B cell (primary cell): ENCODE measurements at regions not wholly inside any gene's neighbourhood (a gene's known extent, or its start where the extent isn't known, plus 50 kb on each side); places are given as distances from the start of the nearest gene placed in this dataset.

Source experiments
- ATAC-seq: fragments of 200-7000 bp; cut with Tn5 transposase; one replicate; pipeline ENCODE4 v1.10.0; 2021; ENCODE audit warnings: low read depth, mild to moderate bottlenecking, moderate number of reproducible peaks, moderate library complexity
- CTCF ChIA-PET: fragments of 350-600 bp; sonication (Branson Sonifier 250); formaldehyde crosslinking; loops from one replicate; lab custom pipeline; 2021; ENCODE audit warnings: antibody characterized with exemption, inconsistent platforms; lab: Charles Lee
- POLR2A ChIA-PET: fragments of 350-600 bp; sonication (Branson Sonifier 250); formaldehyde crosslinking; loops from one replicate; lab custom pipeline; 2021; ENCODE audit warnings: antibody characterized with exemption; lab: Charles Lee
- DNase-seq: peaks from one replicate; pipeline ENCODE4 v3.0.0; 2013
- H2AFZ ChIP-seq: 2 replicates; pipeline ENCODE4 v1.6.1; 2012; ENCODE audit warnings: mild to moderate bottlenecking, low read depth, low read length; ENCODE audit not compliant: insufficient read depth, poor library complexity, severe bottlenecking
- H3K27ac ChIP-seq, 2 donors: 1 replicate in 1 of 2; 2 replicates in 1 of 2; pipeline ENCODE4 v1.5.1; 2012 to 2013; ENCODE audit warnings: low read length in 2 of 2, mild to moderate bottlenecking in 2 of 2, moderate library complexity in 1 of 2
- H3K27me3 ChIP-seq, 4 experiments: fragments of 200-600 bp in 1 of 4; sonication (generic) in 1 of 4; replicated peaks in 1 of 4; 1 replicate in 2 of 4; 2 replicates in 2 of 4; pipeline versions ENCODE4 v1.6.1 to v1.7.0; 2013 to 2016; ENCODE audit warnings: low read length in 3 of 4, mild to moderate bottlenecking in 2 of 4, mixed read lengths in 1 of 4, moderate library complexity in 1 of 4; ENCODE audit not compliant: insufficient read depth in 4 of 4, control insufficient read depth in 3 of 4; ENCODE audit errors: control extremely low read depth in 1 of 4
- H3K36me3 ChIP-seq, 2 experiments: replicated peaks in 1 of 2; 1 replicate in 1 of 2; 2 replicates in 1 of 2; pipeline versions ENCODE4 v1.6.1 to v1.7.1; 2013; ENCODE audit warnings: low read length in 1 of 2; ENCODE audit not compliant: insufficient read depth in 2 of 2, control insufficient read depth in 1 of 2; ENCODE audit errors: control extremely low read depth in 1 of 2, extremely low read depth in 1 of 2
- H3K4me1 ChIP-seq, 2 donors: fragments of 200-600 bp in 1 of 2; sonication (generic) in 1 of 2; 1 replicate in 1 of 2; 2 replicates in 1 of 2; pipeline versions ENCODE4 v1.5.1 to v1.6.1; 2013 to 2017; ENCODE audit warnings: low read length in 2 of 2; ENCODE audit not compliant: control insufficient read depth in 2 of 2, insufficient read depth in 2 of 2
- H3K4me2 ChIP-seq: replicated peaks from 2 replicates; pipeline ENCODE3; 2012; ENCODE audit warnings: mild to moderate bottlenecking, low read depth, low read length; ENCODE audit not compliant: poor library complexity, severe bottlenecking
- H3K4me3 ChIP-seq, 5 experiments: fragments of 200-600 bp in 1 of 5; sonication (generic) in 1 of 5; 1 replicate in 3 of 5; 2 replicates in 2 of 5; pipeline versions ENCODE4 v1.5.1 to v1.7.0; 2011 to 2016; ENCODE audit warnings: low read length in 4 of 5, mild to moderate bottlenecking in 4 of 5, low read depth in 2 of 5, control low read depth in 1 of 5, moderate library complexity in 1 of 5; ENCODE audit not compliant: insufficient read depth in 1 of 5; ENCODE audit errors: control extremely low read depth in 1 of 5, extremely low read depth in 1 of 5
- H3K79me2 ChIP-seq: fragments of 200-600 bp; sonication (generic); one replicate; pipeline ENCODE4 v1.6.0; 2016; ENCODE audit warnings: low read length; ENCODE audit not compliant: control insufficient read depth, insufficient read depth
- H3K9ac ChIP-seq: fragments of 200-600 bp; sonication (generic); 2 replicates; pipeline ENCODE4 v1.6.1; 2017; ENCODE audit warnings: mild to moderate bottlenecking, low read length, moderate library complexity
- H3K9me3 ChIP-seq, 3 donors: one replicate each; pipeline versions ENCODE4 v1.6.1 to v1.7.1; 2013; ENCODE audit warnings: low read length in 2 of 3; ENCODE audit not compliant: control insufficient read depth in 2 of 3, insufficient read depth in 1 of 3; ENCODE audit errors: control extremely low read depth in 1 of 3
- H4K20me1 ChIP-seq: 2 replicates; pipeline ENCODE4 v1.6.0; 2012; ENCODE audit warnings: mild to moderate bottlenecking, low read length; ENCODE audit not compliant: insufficient read depth, control insufficient read depth, poor library complexity, severe bottlenecking
- H3K27ac Mint-ChIP-seq: one replicate; pipeline ENCODE4 v1.8.0; 2021; ENCODE audit warnings: mixed read lengths
- H3K27me3 Mint-ChIP-seq: one replicate; pipeline ENCODE4 v1.8.0; 2021; ENCODE audit warnings: mixed read lengths
- H3K4me1 Mint-ChIP-seq: one replicate; pipeline ENCODE4 v1.8.0; 2021; ENCODE audit warnings: mixed read lengths
- H3K4me3 Mint-ChIP-seq: one replicate; pipeline ENCODE4 v1.8.0; 2021; ENCODE audit warnings: mixed read lengths
- H3K9me3 Mint-ChIP-seq: one replicate; pipeline ENCODE4 v1.8.0; 2022; ENCODE audit warnings: mixed read lengths; ENCODE audit not compliant: insufficient read depth
- CTCF ChIP-seq: fragments of 200-600 bp; IDR thresholded peaks from one replicate; pipeline ENCODE4 v1.8.0; 2022; ENCODE audit warnings: antibody characterized with exemption, mild to moderate bottlenecking
- EZH2 ChIP-seq: IDR thresholded peaks from 2 replicates; pipeline ENCODE4 v1.6.1; 2012; ENCODE audit warnings: borderline replicate concordance, low read depth, mild to moderate bottlenecking, moderate library complexity, low read length; ENCODE audit not compliant: insufficient read depth, poor library complexity, severe bottlenecking
- WGBS: methylation state at CpG from one replicate; pipeline ENCODE4 v1.1.5; 2013; ENCODE audit warnings: missing lambda C conversion rate; ENCODE audit not compliant: insufficient coverage; 5-methylcytosine and 5-hydroxymethylcytosine counted together
- intact Hi-C: fragments of 100-400 bp; cut with micrococcal nuclease; formaldehyde crosslinking; loops from one replicate; pipeline ENCODE4 v1.10.0; 2022

- POLR2A ChIA-PET = no interaction called here
- no peak for ATAC-seq
- DNase-seq = no peak
- Mint-ChIP-seq H3K27ac (no peak overlapping the region), H3K4me3 (no peak overlapping the region), H3K4me1 (no peaks in the 10 kb centered on the region), H3K9me3 (no peaks in the 10 kb centered on the region), H3K27me3 (peaks cover 2% of the 10 kb centered on the region)
- H3K36me3 ChIP-seq = no peaks in the 10 kb centered on the region
- H3K9ac ChIP-seq = no peak overlapping the region
- no peak overlapping the region for H2AFZ ChIP-seq
- no peaks in the 10 kb centered on the region for H3K27me3 ChIP-seq
- WGBS = 100% methylated on average over 1 of the region's 3 CpGs
- no peak for TF ChIP-seq CTCF
- TF ChIP-seq EZH2 = no peak
- H3K4me1 ChIP-seq = no peaks in the 10 kb centered on the region
- intact Hi-C loops = no loop called here
- no peak overlapping the region for H3K4me2 ChIP-seq
- H3K79me2 ChIP-seq = no peaks in the 10 kb centered on the region
- H4K20me1 ChIP-seq = no peaks in the 10 kb centered on the region
- no peak overlapping the region for H3K27ac ChIP-seq
- CTCF ChIA-PET = no interaction called here
- no peak overlapping the region for H3K4me3 ChIP-seq
- no peaks in the 10 kb centered on the region for H3K9me3 ChIP-seq
Observed at GRCh38 chr3:117103675-117104074, 394.1 kb downstream of the TUSC7 start.

GRCh38 chr3:117104381-117104780 lies 394.8 kb downstream of the TUSC7 start:
- H3K27ac ChIP-seq = no peak overlapping the region
- Mint-ChIP-seq H3K27ac (no peak overlapping the region), H3K4me1 (no peaks in the 10 kb centered on the region), H3K4me3 (no peak overlapping the region), H3K9me3 (no peaks in the 10 kb centered on the region), H3K27me3 (peaks cover 2% of the 10 kb centered on the region)
- ChIA-PET CTCF (no interaction called here), POLR2A (no interaction called here)
- H3K9me3 ChIP-seq = no peaks in the 10 kb centered on the region
- no peaks in the 10 kb centered on the region for H4K20me1 ChIP-seq
- no peaks in the 10 kb centered on the region for H3K79me2 ChIP-seq
- TF ChIP-seq CTCF (no peak), EZH2 (no peak)
- no CpG with 5 or more reads among the region's 2 CpGs for WGBS
- no peaks in the 10 kb centered on the region for H3K4me1 ChIP-seq
- no peak overlapping the region for H3K9ac ChIP-seq
- H3K27me3 ChIP-seq = no peaks in the 10 kb centered on the region
- ATAC-seq (no peak), DNase-seq (no peak)
- no peak overlapping the region for H3K4me2 ChIP-seq
- intact Hi-C loops = no loop called here
- H3K4me3 ChIP-seq = no peak overlapping the region
- no peak overlapping the region for H2AFZ ChIP-seq
- no peaks in the 10 kb centered on the region for H3K36me3 ChIP-seq
